ENCODE measurements at regions not wholly inside any gene's neighbourhood (a gene's known extent, or its start where the extent isn't known, plus 50 kb on each side); places are given as distances from the start of the nearest gene placed in this dataset.

GRCh38 chr9:107999890-108000289 lies 510.3 kb upstream of the KLF4 start:
- TF ChIP-seq CTCF (IDR thresholded peaks at IDR 0.05) (no peak), POLR2A (IDR thresholded peaks at IDR 0.05) (no peak)

GRCh38 chr9:107999011-107999410 lies 509.4 kb upstream of the KLF4 start:
- TF ChIP-seq CTCF (IDR thresholded peaks at IDR 0.05), result no peak
- no peak for TF ChIP-seq POLR2A (IDR thresholded peaks at IDR 0.05)
- Histone ChIP-seq H3K36me3 (replicated peaks in 1 of 2) (no peaks in the 10 kb centered on the region), H3K9me3 (replicated peaks in 1 of 3) (no peaks in the 10 kb centered on the region), H3K27ac (no peak overlapping the region), H3K4me1 (replicated peaks in 1 of 2) (no peaks in the 10 kb centered on the region), H3K27me3 (no peaks in the 10 kb centered on the region), H3K4me3 (no peak overlapping the region)
- WGBS, 4 donors, result 41 to 47% (median 44%) methylated on average over 5 of the region's 5 CpGs
- intact Hi-C loops (cut with DNase I), result no loop called here
- no peak for DNase-seq

More at GRCh38 chr9:107999890-108000289, 510.3 kb upstream of the KLF4 start:
- no peak overlapping the region for H3K4me3 ChIP-seq
- no peaks in the 10 kb centered on the region for H3K27me3 ChIP-seq
- intact Hi-C loops (cut with DNase I), result no loop called here
- no peaks in the 10 kb centered on the region for H3K9me3 ChIP-seq (replicated peaks in 1 of 3)
- 67 to 97% (median 87%) methylated on average over 2 of the region's 2 CpGs for WGBS, 4 donors
- no peak overlapping the region for H3K27ac ChIP-seq
- H3K36me3 ChIP-seq (replicated peaks in 1 of 2), result no peaks in the 10 kb centered on the region
- no peaks in the 10 kb centered on the region for H3K4me1 ChIP-seq (replicated peaks in 1 of 2)
- no peak for DNase-seq

GRCh38 chr9:107994648-107995047 lies 505.1 kb upstream of the KLF4 start:
- TF ChIP-seq POLR2A (IDR thresholded peaks at IDR 0.05), result no peak
- no peak for TF ChIP-seq CTCF (IDR thresholded peaks at IDR 0.05)
- 77 to 86% (median 78%) methylated on average over 2 of the region's 2 CpGs for WGBS, 4 donors
- Histone ChIP-seq H3K27ac (no peak overlapping the region), H3K27me3 (no peaks in the 10 kb centered on the region), H3K36me3 (replicated peaks in 1 of 2) (no peaks in the 10 kb centered on the region), H3K4me1 (replicated peaks in 1 of 2) (no peaks in the 10 kb centered on the region), H3K4me3 (no peak overlapping the region), H3K9me3 (replicated peaks in 1 of 3) (no peaks in the 10 kb centered on the region)
- intact Hi-C loops (cut with DNase I), result no loop called here
- DNase-seq, result no peak

GRCh38 chr9:107992271-107992670 lies 502.7 kb upstream of the KLF4 start:
- Histone ChIP-seq H3K4me1 (replicated peaks in 1 of 2) (no peaks in the 10 kb centered on the region), H3K4me3 (no peak overlapping the region), H3K9me3 (replicated peaks in 1 of 3) (no peaks in the 10 kb centered on the region), H3K36me3 (replicated peaks in 1 of 2) (no peaks in the 10 kb centered on the region), H3K27ac (no peak overlapping the region), H3K27me3 (no peaks in the 10 kb centered on the region)
- 72 to 86% (median 80%) methylated on average over 2 of the region's 2 CpGs for WGBS, 4 donors
- TF ChIP-seq CTCF (IDR thresholded peaks at IDR 0.05) (no peak), POLR2A (IDR thresholded peaks at IDR 0.05) (no peak)
- intact Hi-C loops (cut with DNase I), result no loop called here
- DNase-seq, result no peak

Measured in adrenal gland (tissue), 9 donors.